ENCODE measurements at regions not wholly inside any gene's neighbourhood (a gene's known extent, or its start where the extent isn't known, plus 50 kb on each side); places are given as distances from the start of the nearest gene placed in this dataset.

GRCh38 chr7:8937204-8937603, 503.8 kb downstream of the NXPH1 start:
- DNase-seq (ENCODE audit: low read depth): no peak

GRCh38 chr7:8938044-8938805, 504.8 kb downstream of the NXPH1 start:
- no peak for DNase-seq (ENCODE audit: low read depth)

- no peak for DNase-seq (ENCODE audit: low read depth)
These were observed 506.0 kb downstream of the NXPH1 start for GRCh38 chr7:8939446-8939845.

GRCh38 chr7:8963722-8964121, 530.3 kb downstream of the NXPH1 start:
- no peak for DNase-seq (ENCODE audit: low read depth)

- no peak for DNase-seq (ENCODE audit: low read depth)
These were observed 531.8 kb downstream of the NXPH1 start for GRCh38 chr7:8965177-8965576.

GRCh38 chr7:8973601-8974000, 540.2 kb downstream of the NXPH1 start:
- no peak for DNase-seq (ENCODE audit: low read depth)

GRCh38 chr7:8975681-8976080, 542.3 kb downstream of the NXPH1 start:
- DNase-seq (ENCODE audit: low read depth): no peak

GRCh38 chr7:8982338-8982992, 549.1 kb downstream of the NXPH1 start:
- DNase-seq (ENCODE audit: low read depth): no peak

GRCh38 chr7:8985255-8985654, 551.8 kb downstream of the NXPH1 start:
- no peak for DNase-seq (ENCODE audit: low read depth)

- no peak for DNase-seq (ENCODE audit: low read depth)
These were observed 554.9 kb downstream of the NXPH1 start for GRCh38 chr7:8988267-8988666.

GRCh38 chr7:8991159-8991558, 557.8 kb downstream of the NXPH1 start:
- no peak for DNase-seq (ENCODE audit: low read depth)

- no peak for DNase-seq (ENCODE audit: low read depth)
These were observed 565.4 kb downstream of the NXPH1 start for GRCh38 chr7:8998762-8999161.

GRCh38 chr7:9013940-9014339, 580.5 kb downstream of the NXPH1 start:
- no peak for DNase-seq (ENCODE audit: low read depth)

- no peak for DNase-seq (ENCODE audit: low read depth)
These were observed 583.9 kb downstream of the NXPH1 start for GRCh38 chr7:9017286-9017685.

- no peak for DNase-seq (ENCODE audit: low read depth)
These were observed 589.0 kb downstream of the NXPH1 start for GRCh38 chr7:9022456-9022855.

GRCh38 chr7:9023675-9024294, 590.4 kb downstream of the NXPH1 start:
- no peak for DNase-seq (ENCODE audit: low read depth)

GRCh38 chr7:9026121-9026520, 592.7 kb downstream of the NXPH1 start:
- DNase-seq (ENCODE audit: low read depth): no peak

- DNase-seq (ENCODE audit: low read depth): no peak
These were observed 594.6 kb downstream of the NXPH1 start for GRCh38 chr7:9028012-9028411.

- DNase-seq (ENCODE audit: low read depth): no peak
These were observed 596.5 kb downstream of the NXPH1 start for GRCh38 chr7:9029681-9030530.

GRCh38 chr7:9030976-9031375, 597.6 kb downstream of the NXPH1 start:
- no peak for DNase-seq (ENCODE audit: low read depth)

- DNase-seq (ENCODE audit: low read depth): no peak
These were observed 598.0 kb downstream of the NXPH1 start for GRCh38 chr7:9031386-9031785.

- no peak for DNase-seq (ENCODE audit: low read depth)
These were observed 602.7 kb downstream of the NXPH1 start for GRCh38 chr7:9036080-9036479.
